ENCODE measurements at regions not wholly inside any gene's neighbourhood (a gene's known extent, or its start where the extent isn't known, plus 50 kb on each side); places are given as distances from the start of the nearest gene placed in this dataset.

DNA sequence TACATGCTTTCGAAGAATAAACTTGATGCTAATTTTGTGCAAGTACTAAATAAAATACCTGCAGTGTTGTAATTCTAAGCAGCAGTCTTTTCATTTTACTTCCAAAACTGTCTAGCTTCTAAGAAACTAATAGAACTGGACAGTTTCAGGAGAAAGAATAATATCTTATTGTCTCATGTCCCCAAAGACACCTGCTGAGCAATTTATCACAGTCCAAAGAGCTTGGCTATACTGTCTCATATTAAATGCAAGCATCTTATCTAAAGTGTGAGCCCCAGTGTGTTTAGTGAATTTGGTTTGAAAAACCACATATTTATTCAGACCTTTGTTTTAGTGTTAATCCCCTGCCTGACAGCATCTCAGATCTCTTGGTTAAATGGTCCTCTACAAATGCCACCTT lies 374.3 kb downstream of the TMX3 start:
- no peak for DNase-seq (ENCODE audit: low spot score)
- TF ChIP-seq, protein P1, sequence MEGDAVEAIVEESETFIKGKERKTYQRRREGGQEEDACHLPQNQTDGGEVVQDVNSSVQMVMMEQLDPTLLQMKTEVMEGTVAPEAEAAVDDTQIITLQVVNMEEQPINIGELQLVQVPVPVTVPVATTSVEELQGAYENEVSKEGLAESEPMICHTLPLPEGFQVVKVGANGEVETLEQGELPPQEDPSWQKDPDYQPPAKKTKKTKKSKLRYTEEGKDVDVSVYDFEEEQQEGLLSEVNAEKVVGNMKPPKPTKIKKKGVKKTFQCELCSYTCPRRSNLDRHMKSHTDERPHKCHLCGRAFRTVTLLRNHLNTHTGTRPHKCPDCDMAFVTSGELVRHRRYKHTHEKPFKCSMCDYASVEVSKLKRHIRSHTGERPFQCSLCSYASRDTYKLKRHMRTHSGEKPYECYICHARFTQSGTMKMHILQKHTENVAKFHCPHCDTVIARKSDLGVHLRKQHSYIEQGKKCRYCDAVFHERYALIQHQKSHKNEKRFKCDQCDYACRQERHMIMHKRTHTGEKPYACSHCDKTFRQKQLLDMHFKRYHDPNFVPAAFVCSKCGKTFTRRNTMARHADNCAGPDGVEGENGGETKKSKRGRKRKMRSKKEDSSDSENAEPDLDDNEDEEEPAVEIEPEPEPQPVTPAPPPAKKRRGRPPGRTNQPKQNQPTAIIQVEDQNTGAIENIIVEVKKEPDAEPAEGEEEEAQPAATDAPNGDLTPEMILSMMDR (IDR thresholded peaks at IDR 0.05; ENCODE audit: extremely low read depth, missing control alignments) = no peak

DNA sequence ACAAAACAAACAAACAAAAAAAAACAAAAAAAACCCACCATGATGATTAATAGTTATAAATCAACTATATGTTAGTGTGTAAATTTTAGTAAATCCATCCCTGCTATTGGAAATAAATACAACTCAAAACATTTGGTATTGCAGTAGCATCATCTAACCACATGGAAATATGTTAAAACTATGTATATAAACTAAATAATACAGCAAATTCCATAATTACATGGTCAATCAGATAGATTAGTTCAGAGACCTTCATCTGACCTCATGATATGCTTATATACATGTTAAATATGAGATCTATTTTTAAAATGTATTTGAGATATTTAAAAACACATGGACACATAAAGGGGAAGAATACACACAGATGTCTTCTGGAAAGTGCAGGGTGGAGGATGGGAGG lies 384.2 kb downstream of the TMX3 start:
- TF ChIP-seq, protein P1 (IDR thresholded peaks at IDR 0.05; ENCODE audit: extremely low read depth, missing control alignments) = no peak
- no peak for DNase-seq (ENCODE audit: low spot score)

DNA sequence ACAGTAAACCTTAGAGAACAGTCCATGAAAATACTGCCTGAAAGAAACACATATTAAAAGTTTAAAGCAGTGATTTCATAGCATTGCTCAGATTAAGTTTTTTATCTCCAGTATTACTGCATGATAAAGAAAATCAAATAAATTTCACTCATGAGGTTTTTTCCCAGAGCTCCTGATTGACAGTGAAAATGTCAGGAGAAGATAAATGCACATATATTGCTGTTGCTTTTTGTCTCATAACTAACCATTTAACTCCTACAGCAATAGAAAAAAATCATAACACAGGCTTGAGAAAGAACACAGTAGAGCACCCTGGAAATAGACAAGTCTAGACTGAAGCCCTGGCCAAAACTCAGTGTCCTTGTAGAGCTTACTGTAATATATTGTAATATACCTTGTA lies 391.0 kb downstream of the TMX3 start:
- no peak for DNase-seq (ENCODE audit: low spot score)
- TF ChIP-seq, protein P1 (IDR thresholded peaks at IDR 0.05; ENCODE audit: extremely low read depth, missing control alignments) = no peak

DNA sequence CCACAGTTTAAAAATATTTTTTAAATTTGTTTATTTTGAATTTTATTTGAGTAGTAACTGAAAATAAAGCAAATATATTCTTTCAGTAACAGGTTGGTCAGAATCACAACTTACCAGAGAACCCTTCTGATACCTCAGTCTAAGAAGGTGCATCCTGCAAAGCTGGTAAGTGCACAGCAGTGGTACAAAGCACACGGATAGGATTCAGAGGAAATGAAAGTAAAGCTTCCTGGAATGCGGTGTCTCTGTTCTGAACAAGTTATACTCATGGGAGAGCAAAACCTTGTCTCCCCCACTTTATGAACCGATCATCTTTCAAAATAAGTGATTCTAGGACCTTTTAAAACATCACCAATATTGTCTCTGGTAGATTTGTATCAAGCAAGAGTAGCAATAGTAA lies 398.3 kb downstream of the TMX3 start:
- TF ChIP-seq, protein P1 (IDR thresholded peaks at IDR 0.05; ENCODE audit: extremely low read depth, missing control alignments) = no peak
- no peak for DNase-seq (ENCODE audit: low spot score)

DNA sequence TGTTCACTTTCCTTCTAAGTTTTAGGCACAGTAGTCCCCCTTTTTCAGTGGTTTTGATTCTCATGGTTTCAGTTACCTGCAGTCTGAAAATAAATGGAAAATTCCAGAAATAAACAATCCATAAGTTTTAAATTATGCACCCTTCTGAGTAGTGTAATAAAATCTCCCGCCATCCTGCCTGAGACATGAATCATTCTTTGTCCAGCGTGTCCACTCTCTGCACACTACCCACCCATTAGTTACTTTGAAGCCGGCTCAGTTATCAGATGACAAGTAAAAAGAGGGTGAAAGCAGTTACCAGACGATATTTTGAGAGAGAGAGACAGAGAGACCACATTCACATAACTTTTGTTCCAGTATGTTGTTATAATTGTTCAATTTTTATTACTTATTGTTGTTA lies 400.5 kb downstream of the TMX3 start:
- DNase-seq (ENCODE audit: low spot score) = no peak
- TF ChIP-seq, protein P1 (IDR thresholded peaks at IDR 0.05; ENCODE audit: extremely low read depth, missing control alignments) = no peak

DNA sequence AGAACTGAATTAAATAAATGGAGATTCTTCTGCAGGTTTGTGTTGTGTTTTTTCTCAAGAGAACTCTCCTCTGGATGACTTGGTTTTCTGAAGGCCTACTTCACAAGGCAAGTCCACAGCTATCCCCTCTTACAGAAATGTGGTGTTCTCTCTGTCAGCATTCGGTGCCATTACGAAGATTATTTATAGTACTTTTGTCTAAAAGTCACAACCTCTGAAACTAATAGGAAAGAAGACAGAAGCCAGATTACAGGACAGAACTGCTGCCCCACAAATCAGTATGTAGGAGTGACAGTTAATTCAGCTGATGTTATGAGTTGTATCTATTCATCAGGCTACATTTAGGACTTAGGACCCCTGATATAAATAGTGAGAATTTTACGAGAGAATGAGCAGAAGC lies 413.5 kb downstream of the TMX3 start:
- TF ChIP-seq, protein P1 (IDR thresholded peaks at IDR 0.05; ENCODE audit: extremely low read depth, missing control alignments) = no peak
- no peak for DNase-seq (ENCODE audit: low spot score)

DNA sequence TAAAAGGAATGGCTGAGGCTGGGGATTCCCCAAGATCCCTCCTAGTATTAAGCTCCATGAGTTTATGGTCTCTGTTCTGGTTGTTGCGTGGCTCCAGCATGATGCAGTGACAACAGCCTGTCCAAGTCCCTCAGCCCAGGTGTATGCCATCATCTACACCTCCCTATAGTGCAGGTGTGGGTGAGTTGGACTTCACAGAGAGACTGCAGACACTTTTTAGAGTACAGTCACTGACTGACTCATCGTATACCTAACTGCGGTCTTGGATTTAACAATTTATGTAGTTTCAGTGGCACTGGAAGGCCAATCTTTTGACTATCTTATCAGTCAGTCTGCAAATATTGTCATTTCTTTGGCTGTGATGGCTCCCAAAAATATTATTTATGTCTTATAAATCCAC lies 415.0 kb downstream of the TMX3 start:
- no peak for DNase-seq (ENCODE audit: low spot score)
- TF ChIP-seq, protein P1 (IDR thresholded peaks at IDR 0.05; ENCODE audit: extremely low read depth, missing control alignments) = no peak
